ENCODE measurements at regions not wholly inside any gene's neighbourhood (a gene's known extent, or its start where the extent isn't known, plus 50 kb on each side); places are given as distances from the start of the nearest gene placed in this dataset.

GRCh38 chr10:9294132-9294663 is 1239.7 kb downstream of the GATA3 start:
- no peak for TF ChIP-seq CTCF (IDR thresholded peaks at IDR 0.05)
- TF ChIP-seq POLR2A (IDR thresholded peaks at IDR 0.05): no peak
- TF ChIP-seq POLR2AphosphoS5 (IDR thresholded peaks at IDR 0.05): no peak
